ENCODE measurements at regions not wholly inside any gene's neighbourhood (a gene's known extent, or its start where the extent isn't known, plus 50 kb on each side); places are given as distances from the start of the nearest gene placed in this dataset.
A peak's percentile ranks its signal among the peaks of the same experiment; 100 is the strongest.
"Not testable (repeated sequence)": the region's sequence is repeated elsewhere in the genome, so short reads cannot be mapped to it uniquely, and the experiment has no call there.

DNA sequence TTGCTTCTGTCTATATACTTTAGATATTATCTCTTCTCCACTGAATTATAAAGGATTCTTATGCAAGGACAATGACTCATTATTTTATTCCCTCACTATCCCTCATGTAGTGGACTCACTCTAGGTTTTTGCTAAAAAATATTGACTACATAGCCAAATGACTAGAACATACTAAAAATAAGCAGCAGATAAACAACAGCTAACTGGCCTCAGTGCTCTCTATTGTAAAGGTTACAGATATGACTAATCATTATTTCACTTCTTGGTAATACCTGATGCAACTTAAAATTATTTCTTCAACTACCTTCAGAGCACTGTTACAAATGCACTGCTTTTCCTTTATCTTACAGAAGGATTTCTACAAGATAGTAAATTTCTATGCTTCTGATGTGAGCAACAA lies 147.6 kb upstream of the DEPDC1 start:
- intact Hi-C loops (cut with DNase I): no loop called here
- ATAC-seq: no peak

DNA sequence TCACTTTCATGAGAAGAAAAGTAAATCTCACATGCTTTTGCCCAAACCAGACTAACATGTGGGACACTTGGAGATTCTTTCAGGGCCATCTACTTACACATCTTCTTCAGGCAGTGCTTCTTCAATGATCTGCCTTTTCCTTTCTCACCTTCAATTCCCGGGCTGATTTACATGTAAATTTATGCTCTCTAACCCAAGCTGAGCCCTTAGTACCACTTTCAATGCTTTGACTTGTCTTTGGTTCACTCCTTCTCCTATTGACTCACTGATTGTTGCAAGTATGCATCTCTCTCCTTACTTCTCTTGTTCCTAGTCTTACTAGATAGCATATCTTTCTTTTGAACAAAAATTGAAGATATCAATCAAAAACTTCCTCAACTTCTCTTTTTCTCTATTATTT lies 154.2 kb upstream of the DEPDC1 start:
- ATAC-seq: no peak
- no peak for DNase-seq
- intact Hi-C loops (cut with DNase I): no loop called here

More for the DNA sequence above, 147.6 kb upstream of the DEPDC1 start:
- DNase-seq: no peak

DNA sequence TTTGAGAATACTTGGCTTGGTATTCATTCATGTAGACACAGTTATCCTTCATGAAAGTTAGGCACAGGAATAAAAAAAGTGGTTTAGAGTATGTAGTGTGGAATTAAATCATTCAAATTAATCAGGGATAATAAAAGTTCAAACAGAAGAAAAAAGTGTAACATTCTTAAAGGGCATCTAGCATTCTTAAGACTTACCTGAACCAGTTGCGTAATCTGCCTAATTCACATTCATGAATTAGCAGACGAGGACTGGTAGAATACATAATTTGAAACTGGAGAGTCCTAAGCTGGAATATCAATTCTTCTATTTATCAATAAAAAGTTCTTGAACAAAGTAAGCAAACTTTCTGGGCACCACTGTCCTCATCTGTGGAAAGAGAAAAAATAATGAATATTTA lies 157.0 kb upstream of the DEPDC1 start:
- intact Hi-C loops (cut with DNase I): no loop called here
- no peak for ATAC-seq
- no peak for DNase-seq

DNA sequence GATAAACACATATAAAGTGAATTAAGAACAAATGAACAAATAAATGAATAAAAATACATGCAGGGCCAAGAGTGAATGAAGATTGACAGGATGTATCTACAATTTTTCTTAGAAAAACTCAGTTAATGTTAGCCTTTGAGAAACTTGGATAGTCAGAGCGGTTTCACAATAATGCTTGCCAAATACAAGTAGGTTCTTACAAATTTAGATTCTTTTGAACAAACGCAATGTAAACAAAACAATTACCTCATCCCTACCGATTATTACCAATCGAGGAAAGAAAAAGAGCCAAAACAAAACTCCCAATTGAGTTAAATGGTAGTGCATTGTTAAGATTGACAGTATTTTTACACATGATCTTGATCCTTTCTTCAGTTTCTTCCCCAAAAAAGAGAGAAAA lies 176.9 kb upstream of the DEPDC1 start:
- intact Hi-C loops (cut with DNase I): no loop called here
- DNase-seq (no peak), ATAC-seq (no peak)

DNA sequence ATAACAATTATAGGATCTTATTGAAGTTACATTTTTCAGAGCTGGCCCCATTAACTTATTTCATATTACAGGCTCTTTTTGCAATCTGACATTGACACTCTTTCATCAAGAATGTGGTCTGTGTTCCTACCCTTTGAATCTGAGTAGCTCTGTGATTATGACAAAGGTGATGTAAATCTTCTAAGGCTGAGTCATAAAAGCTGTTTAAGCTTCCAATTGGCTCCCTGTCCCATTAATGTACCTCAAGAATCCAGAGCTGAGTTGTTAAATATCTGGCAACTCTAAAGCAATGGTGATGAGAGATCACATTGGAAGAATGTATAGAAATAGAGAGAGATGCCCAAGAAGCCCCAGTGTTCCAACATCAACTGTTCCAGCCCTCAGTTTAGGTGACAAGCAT lies 178.5 kb upstream of the DEPDC1 start:
- intact Hi-C loops (cut with DNase I): no loop called here
- DNase-seq (no peak), ATAC-seq (no peak)

DNA sequence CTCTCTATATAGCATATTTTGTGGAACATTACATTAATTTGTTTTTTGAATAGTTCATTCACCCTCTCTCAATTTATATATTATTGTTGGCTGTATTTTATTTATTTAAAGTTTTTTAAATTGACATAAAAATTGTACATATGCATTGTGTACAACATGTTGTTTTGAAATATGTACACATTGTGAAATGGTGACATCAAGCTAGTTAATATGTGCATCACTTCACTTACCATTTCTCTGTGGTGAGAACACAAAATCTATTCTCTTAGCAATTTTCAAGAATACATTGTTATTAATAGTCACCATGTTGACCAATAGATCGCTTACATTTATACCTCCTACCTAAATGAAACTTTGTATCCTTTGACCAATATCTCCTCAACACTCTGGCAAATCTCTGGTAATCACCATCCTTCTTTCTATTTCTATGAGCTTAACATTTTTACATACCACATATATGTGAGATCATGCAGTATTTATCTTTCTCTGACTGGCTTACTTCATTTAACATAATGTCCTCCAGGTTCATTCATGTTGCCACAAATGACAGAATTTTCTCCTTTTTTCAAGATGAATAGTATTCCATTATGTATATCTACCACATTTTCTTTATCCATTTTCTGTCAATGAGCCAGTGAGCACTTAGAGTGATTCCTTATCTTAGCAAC lies 180.9 kb upstream of the DEPDC1 start:
- intact Hi-C loops (cut with DNase I): no loop called here
- DNase-seq (no peak), ATAC-seq (no peak)

DNA sequence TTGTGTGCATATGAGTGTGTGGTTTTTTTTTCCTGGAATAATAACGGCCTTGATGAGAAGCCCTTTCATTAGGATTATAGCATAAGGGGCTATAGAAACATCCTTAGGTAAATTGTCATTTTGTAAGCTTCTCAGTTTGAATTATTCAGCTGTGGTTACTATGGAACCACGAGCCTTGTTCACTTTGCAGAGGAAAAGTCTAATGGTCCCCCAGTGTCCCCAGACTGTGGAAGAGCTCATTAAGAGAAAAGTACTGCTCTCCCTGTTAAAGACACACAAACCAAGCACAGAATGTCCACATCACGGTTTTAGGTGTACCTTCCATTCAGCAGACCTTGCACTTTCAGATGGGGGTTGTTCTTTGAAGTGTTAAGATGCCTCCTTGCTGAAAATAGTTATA lies 199.3 kb upstream of the DEPDC1 start:
- DNase-seq (no peak), ATAC-seq (no peak)
- intact Hi-C loops (cut with DNase I): no loop called here

DNA sequence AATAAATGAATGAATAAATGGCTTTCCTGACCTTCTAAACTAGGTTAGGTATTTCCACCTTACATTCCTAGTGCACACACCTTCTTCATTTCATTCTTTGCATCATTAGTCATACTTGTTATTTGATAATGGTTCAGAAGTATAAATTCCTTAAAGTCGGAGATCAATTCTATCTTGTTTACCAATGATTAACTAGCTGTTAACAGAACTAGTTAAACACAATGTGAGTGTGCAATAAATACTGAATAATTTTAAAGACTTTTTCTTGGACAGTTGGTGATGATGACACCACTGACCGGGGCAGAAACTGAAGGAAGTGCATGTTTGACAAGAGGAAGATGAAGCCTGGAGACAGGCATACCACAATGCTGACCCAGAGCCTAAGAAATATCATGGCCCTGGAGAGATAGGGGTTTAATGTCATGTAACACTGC lies 207.1 kb upstream of the DEPDC1 start:
- intact Hi-C loops (cut with DNase I): no loop called here
- ATAC-seq: no peak
- no peak for DNase-seq

DNA sequence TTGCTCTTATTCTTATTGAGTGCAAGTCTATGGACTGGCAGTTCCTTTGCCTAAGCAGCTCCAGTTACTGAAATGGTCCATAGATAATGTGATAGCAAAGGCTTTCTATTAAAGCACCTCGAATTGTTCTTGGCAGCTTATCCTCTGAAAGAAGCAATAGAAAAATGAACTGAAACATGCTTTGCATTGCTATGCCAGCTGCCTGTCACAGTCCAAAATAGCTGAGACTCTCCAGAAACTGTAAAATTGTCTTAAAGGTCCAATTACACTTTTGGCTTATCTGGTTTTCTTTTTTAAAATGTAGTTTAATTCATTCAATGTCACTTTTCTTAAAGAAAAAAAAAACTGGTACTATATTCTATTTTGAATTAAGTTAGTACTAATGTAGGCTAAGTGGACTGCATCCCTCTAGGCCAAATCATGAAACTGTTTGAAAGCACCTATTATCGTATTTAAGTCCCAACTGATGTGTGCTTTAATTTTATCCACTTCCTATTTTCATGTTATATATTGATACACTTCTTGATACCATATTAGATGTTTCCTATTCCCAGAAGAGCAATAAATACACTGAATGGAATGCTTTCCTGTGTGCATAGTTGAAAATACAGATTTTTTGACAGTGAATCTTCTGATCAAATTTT lies 208.0 kb upstream of the DEPDC1 start:
- intact Hi-C loops (cut with DNase I): no loop called here
- DNase-seq: no peak
- ATAC-seq: no peak

DNA sequence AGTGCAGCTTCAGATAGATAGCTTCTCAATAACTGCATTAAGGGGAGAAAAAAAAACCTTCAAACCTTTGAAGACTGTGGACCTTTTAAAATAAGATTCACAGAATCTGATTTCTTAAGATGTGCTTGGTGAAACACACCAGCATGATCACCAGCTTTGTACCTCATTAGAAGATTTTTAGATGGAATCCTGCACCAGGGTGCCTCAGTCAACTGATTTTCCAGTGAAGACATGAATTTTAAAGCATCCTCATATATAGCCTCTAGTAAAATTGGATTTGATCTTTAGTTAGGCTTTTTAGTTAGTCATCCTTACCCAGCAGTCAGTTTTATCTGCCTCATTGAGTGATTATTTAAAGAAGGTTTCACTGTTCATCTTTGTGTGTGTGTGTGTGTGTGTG lies 208.6 kb upstream of the DEPDC1 start:
- ATAC-seq: no peak
- intact Hi-C loops (cut with DNase I): no loop called here
- no peak for DNase-seq

DNA sequence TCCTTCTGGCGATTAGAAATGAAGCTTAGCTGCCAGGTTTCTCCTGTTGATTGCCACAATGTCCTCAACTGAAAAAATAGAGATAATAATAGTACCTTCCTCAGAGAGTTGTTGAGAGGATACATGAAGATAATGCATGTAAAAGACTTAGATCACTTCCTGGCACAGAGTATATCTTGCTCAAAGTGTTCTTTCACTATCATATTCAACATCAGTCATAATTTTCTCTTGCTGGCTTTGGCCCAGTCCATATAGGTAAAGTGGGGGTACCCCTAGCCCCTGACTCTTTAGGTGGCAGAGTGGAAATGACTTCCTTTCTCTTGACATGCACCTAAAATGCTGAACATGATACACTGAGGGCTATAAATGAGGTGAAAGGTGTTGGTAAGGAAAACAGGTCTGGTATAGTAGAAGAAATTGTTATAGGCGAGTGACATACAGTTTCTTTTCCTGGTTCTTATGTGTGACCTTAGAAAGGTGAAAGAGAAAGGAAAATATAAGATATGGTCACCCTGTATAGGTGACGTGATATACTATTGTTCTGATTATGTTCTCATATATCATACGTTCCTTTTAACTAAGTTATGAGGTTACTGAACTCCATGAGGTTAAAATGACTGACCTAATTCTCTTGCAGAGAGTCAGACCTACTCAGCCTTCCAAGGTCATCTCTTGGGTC lies 209.9 kb upstream of the DEPDC1 start:
- no peak for DNase-seq
- ATAC-seq: no peak
- intact Hi-C loops (cut with DNase I): no loop called here

DNA sequence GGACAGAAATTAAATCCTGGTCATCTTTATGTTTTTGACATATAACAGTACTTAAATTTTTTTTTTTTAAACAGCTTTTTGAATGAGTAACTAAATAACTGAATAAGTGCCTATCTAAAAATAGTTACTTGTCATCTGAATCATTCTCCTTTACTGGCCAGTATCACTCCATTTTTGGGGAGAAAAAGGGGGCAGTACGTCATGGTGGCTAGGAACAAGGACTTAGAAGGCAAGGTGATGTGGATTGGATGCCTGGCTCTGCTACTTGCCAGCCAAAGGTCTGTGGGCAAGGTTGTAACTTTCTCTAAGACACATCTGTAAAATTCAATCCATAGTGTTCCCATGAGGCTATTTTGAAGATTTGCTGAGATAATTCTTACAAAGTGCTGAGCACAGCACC lies 220.4 kb upstream of the DEPDC1 start:
- DNase-seq (no peak), ATAC-seq (peak in 1 of 2 donors; percentile 50)
- intact Hi-C loops (cut with DNase I): no loop called here

DNA sequence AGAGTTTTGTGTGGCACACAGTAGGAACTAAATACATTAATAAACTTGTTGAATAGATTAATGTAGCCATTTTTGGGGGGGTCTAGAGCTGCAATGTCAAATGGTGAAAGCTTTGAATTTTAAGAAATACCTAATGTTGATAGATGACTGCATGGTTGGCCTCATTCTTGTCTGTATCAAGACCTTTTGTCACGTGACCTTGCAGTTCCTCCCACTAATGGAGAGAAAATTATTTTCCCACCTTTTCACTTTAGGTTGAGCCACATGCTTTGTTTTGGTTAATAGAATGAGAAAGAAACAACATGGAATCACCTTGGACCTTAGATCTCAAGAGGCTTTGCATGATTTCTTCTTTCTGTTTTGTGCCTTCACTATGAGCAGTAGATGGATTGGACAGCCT lies 223.6 kb upstream of the DEPDC1 start:
- no peak for ATAC-seq
- intact Hi-C loops (cut with DNase I): no loop called here
- DNase-seq: no peak

DNA sequence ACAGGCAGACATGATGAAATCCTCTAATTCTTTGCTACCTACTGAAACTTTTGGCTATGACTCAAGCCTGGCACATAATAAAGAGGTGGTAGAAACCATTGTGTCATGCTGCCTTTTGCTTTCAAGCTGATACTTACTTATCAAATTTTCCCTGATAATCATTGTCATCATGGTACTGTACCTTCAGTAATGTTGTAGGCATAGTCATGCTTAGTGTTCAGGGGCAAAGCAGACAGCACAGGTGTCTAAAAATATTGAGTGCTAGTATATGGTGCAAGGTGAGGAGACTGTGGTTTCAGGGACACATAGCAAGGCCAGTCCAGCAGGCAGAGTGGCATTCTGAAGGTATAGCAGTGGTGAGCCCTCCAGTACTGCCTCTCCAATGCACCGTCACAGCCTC lies 226.9 kb upstream of the DEPDC1 start:
- ATAC-seq: no peak
- intact Hi-C loops (cut with DNase I): no loop called here
- DNase-seq: no peak

DNA sequence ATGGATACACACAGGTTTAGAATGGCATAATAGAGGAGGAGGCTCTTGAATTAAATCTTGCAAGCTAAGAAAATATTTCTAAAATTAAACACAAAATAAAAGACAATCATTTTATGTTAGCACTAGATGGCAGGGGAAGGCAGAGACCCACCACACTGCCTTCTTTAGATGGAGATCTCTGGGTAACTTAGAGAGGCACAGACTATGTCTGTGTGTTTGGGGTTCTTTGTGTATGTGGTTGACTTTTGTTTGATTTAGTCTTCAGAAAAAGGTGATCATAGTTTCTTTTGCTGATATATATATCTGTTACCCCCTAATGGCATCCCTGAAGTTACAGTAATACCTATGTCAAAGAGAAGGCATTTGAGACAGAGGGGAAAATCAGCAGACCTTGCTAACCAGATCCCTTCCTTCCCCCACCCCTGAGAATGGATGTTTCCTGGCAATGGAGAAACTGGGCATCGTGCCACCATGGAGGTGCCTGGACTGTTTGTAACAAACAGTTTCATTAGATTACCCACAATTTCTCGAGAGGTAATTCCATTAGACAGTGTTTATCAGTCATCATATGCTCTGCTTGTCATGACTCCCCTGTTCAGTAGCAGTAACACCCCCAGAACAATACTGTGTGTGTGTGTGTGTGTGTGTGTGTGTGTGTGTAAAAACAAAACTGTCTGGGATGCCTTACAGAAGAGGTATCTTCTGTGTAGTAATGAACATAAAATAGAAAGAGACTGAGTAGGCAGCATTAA lies 228.3 kb upstream of the DEPDC1 start:
- DNase-seq (peak; percentile 77), ATAC-seq (peak; percentile 89 to 92)
- intact Hi-C loops (cut with DNase I): loop anchor here in 1 of 2 donors (1.0 kb wide), 1 partner anchor 102 kb away; no protein-coding TSS in a partner anchor

DNA sequence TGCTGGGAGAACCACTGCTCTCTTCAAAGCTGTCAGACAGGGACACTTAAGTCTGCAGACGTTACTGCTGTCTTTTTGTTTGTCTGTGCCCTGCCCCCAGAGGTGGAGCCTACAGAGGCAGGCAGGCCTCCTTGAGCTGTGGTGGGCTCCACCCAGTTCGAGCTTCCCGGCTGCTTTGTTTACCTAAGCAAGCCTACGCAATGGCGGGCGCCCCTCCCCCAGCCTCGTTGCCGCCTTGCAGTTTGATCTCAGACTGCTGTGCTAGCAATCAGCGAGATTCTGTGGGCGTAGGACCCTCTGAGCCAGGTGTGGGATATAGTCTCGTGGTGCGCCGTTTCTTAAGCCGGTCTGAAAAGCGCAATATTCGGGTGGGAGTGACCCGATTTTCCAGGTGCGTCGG lies 242.6 kb upstream of the DEPDC1 start:
- intact Hi-C loops (cut with DNase I); DNase-seq; ATAC-seq: not testable (repeated sequence)

DNA sequence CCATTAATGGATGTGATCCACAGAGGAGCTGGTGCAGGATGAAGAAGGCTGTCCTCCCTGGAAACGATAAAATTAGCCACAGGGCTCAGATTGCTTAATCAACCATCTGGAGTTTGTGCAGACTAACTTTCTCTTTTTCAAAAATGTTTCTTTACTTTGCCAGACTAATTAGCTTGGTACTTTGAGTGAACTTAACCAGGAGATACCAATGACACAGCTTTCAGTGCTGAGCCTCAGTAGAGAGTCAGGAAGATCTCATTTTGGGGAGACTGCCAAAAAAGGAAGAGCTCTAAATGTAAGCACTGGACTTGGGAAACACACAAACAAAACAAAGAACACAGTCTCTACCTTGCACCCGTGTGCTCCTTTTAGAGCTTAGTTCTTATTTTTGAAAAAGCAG lies 248.1 kb upstream of the DEPDC1 start:
- DNase-seq (no peak), ATAC-seq (no peak)
- intact Hi-C loops (cut with DNase I): no loop called here

DNA sequence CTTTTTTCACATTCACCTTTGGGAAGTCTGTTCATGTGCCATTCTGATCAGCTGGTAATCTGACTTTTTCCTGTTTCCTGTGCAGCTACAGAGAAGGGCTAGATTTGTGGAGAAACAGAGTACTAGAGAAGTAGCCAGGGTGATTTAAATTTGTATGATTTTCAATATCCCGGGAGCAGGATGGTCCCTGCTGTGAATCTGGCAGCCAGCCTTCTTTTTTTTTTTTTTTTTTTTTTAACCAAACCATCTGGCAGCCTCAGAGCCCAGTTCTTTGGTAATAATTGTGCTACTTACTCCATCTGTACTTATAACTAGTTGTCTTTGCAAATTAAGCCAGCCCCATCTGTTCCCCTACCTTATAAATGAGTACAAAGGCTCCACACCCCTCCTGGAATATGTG lies 248.6 kb upstream of the DEPDC1 start:
- DNase-seq: no peak
- intact Hi-C loops (cut with DNase I): no loop called here
- no peak for ATAC-seq

DNA sequence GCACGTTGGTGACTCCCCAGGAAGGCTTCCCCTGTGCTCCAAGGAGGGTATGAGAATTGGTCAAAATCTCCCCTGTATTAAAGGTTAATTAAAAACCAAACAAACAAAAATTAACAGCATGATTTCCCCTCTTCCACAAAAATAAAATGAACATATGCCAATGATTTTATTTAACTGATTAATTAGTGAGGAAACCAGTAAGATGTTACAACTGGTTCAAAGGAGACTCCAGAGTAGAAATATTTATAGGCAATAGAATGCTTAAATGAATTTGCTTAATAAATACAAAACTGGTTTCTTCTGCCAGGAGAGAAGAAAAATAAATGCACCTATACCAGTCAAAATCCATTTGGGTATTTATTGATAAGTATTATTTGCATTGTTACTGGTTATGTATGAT lies 249.5 kb upstream of the DEPDC1 start:
- DNase-seq: no peak
- no peak for ATAC-seq
- intact Hi-C loops (cut with DNase I): no loop called here

DNA sequence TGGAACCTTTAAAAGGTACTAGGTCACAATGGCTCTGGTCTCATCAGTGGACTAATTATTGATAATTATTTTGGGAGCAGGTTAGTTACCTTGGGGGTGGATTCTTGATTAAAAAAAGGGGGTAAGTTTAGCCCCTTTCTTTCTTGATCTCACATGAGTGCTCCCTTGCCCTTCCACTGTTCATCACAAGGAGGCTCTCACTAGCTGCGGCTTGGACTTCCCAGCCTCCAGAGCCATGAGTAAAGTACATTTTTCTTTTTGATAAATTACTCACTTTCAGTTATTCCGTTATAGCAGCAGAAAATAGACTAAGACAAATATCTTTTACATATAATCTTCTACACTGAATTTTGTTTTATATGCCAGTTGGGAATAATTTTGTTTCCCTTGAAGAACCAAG lies 254.8 kb upstream of the DEPDC1 start:
- DNase-seq: no peak
- ATAC-seq: no peak
- intact Hi-C loops (cut with DNase I): no loop called here
